Calu3 (cell line): ENCODE measurements at regions not wholly inside any gene's neighbourhood (a gene's known extent, or its start where the extent isn't known, plus 50 kb on each side); places are given as distances from the start of the nearest gene placed in this dataset.

Experiments
- BruUV-seq: library from RNA; stranded (reverse); fragments of 400-500 nt; replicated peaks from 2 replicates; lab custom pipeline; 2021; lab: Mats Ljungman, UMichigan
- CTCF ChIA-PET: fragments of 300-600 bp; sonication (Branson Sonifier 250); formaldehyde crosslinking; loops from one replicate; lab custom pipeline; 2022; ENCODE audit warnings: antibody characterized with exemption; lab: Charles Lee
- DNase-seq: peaks from one replicate; pipeline ENCODE4 v3.0.0; 2022
- H3K27ac Mint-ChIP-seq: one replicate; pipeline ENCODE4 v1.8.0; 2022; ENCODE audit warnings: mixed read lengths; ENCODE audit not compliant: unreplicated experiment
- H3K27me3 Mint-ChIP-seq: one replicate; pipeline ENCODE4 v1.8.0; 2022; ENCODE audit warnings: mixed read lengths; ENCODE audit not compliant: unreplicated experiment
- H3K36me3 Mint-ChIP-seq: one replicate; pipeline ENCODE4 v1.8.0; 2022; ENCODE audit warnings: mild to moderate bottlenecking, moderate library complexity, mixed read lengths; ENCODE audit not compliant: insufficient read depth, unreplicated experiment
- H3K4me1 Mint-ChIP-seq: one replicate; pipeline ENCODE4 v1.8.0; 2022; ENCODE audit warnings: mild to moderate bottlenecking, low read depth, mixed read lengths; ENCODE audit not compliant: unreplicated experiment
- H3K4me3 Mint-ChIP-seq: one replicate; pipeline ENCODE4 v1.8.0; 2022; ENCODE audit warnings: mild to moderate bottlenecking, low read depth, moderate library complexity, mixed read lengths; ENCODE audit not compliant: unreplicated experiment
- H3K9me3 Mint-ChIP-seq: one replicate; pipeline ENCODE4 v1.8.0; 2022; ENCODE audit warnings: low read depth, mixed read lengths; ENCODE audit not compliant: unreplicated experiment
- CTCF ChIP-seq: fragments of 200-600 bp; IDR thresholded peaks from one replicate; pipeline ENCODE4 v1.8.0; 2022; ENCODE audit warnings: antibody characterized with exemption; ENCODE audit not compliant: unreplicated experiment
- intact Hi-C: fragments of 100-400 bp; cut with micrococcal nuclease; formaldehyde crosslinking; loops from one replicate; pipeline ENCODE4 v1.10.0; 2022; ENCODE audit not compliant: unreplicated experiment

GRCh38 chr17:33652731-33653398 is 359.8 kb upstream of the ASIC2 start:
- no peaks in the 10 kb centered on the region for H3K4me1 Mint-ChIP-seq
- H3K36me3 Mint-ChIP-seq, result no peaks in the 10 kb centered on the region
- CTCF ChIA-PET, result no interaction called here
- no peak overlapping the region for H3K27ac Mint-ChIP-seq
- DNase-seq, result no peak
- H3K27me3 Mint-ChIP-seq, result peaks cover 57% of the 10 kb centered on the region
- H3K4me3 Mint-ChIP-seq, result no peak overlapping the region
- intact Hi-C loops, result no loop called here
- H3K9me3 Mint-ChIP-seq, result no peaks in the 10 kb centered on the region
- BruUV-seq, result no TSS peak
- no peak for TF ChIP-seq CTCF

GRCh38 chr17:33653399-33653788 is 360.3 kb upstream of the ASIC2 start:
- no peaks in the 10 kb centered on the region for H3K36me3 Mint-ChIP-seq
- H3K27ac Mint-ChIP-seq, result no peak overlapping the region
- no TSS peak for BruUV-seq
- H3K9me3 Mint-ChIP-seq, result no peaks in the 10 kb centered on the region
- TF ChIP-seq CTCF, result no peak
- CTCF ChIA-PET, result interaction anchor here (0.6 kb wide), 1 partner anchor 118 kb away, joined by 3 read pairs; no protein-coding TSS in a partner anchor
- no peaks in the 10 kb centered on the region for H3K4me1 Mint-ChIP-seq
- H3K27me3 Mint-ChIP-seq, result peaks cover 54% of the 10 kb centered on the region
- intact Hi-C loops, result no loop called here
- no peak overlapping the region for H3K4me3 Mint-ChIP-seq
- no peak for DNase-seq

- Mint-ChIP-seq H3K27me3 (peaks cover 43% of the 10 kb centered on the region), H3K4me3 (no peak overlapping the region)
These were observed 364.1 kb upstream of the ASIC2 start for GRCh38 chr17:33657181-33657580.

GRCh38 chr17:33661975-33662374 is 368.9 kb upstream of the ASIC2 start:
- intact Hi-C loops, result no loop called here

More at GRCh38 chr17:33657181-33657580, 364.1 kb upstream of the ASIC2 start:
- intact Hi-C loops, result no loop called here
- Mint-ChIP-seq H3K36me3 (no peaks in the 10 kb centered on the region), H3K9me3 (no peaks in the 10 kb centered on the region), H3K4me1 (no peaks in the 10 kb centered on the region), H3K27ac (no peak overlapping the region)
- CTCF ChIA-PET, result no interaction called here
- TF ChIP-seq CTCF, result no peak
- DNase-seq, result no peak
- BruUV-seq, result no TSS peak

More at GRCh38 chr17:33661975-33662374, 368.9 kb upstream of the ASIC2 start:
- no TSS peak for BruUV-seq
- no peaks in the 10 kb centered on the region for H3K36me3 Mint-ChIP-seq
- H3K27me3 Mint-ChIP-seq, result peaks cover 39% of the 10 kb centered on the region
- TF ChIP-seq CTCF, result no peak
- CTCF ChIA-PET, result no interaction called here
- H3K4me1 Mint-ChIP-seq, result no peaks in the 10 kb centered on the region
- H3K4me3 Mint-ChIP-seq, result no peak overlapping the region
- H3K9me3 Mint-ChIP-seq, result no peaks in the 10 kb centered on the region
- no peak for DNase-seq
- H3K27ac Mint-ChIP-seq, result no peak overlapping the region
